Cerebellar nuclear complex (tissue), 1 donor: ENCODE measurements at regions not wholly inside any gene's neighbourhood (a gene's known extent, or its start where the extent isn't known, plus 50 kb on each side); places are given as distances from the start of the nearest gene placed in this dataset.

Experiments
- DNase-seq, 2 experiments: peaks; one replicate each; lab custom pipeline; 2025; lab: John Stamatoyannopoulos, UW

GRCh38 chr17:77266891-77267341 lies 126.1 kb downstream of the SEC14L1 start:
- no peak for DNase-seq

GRCh38 chr17:77269696-77270681 lies 129.2 kb downstream of the SEC14L1 start:
- no peak for DNase-seq

- no peak for DNase-seq
These were observed 130.6 kb downstream of the SEC14L1 start for GRCh38 chr17:77271411-77271810.

GRCh38 chr17:77273397-77274085 lies 132.8 kb downstream of the SEC14L1 start:
- DNase-seq = no peak

- no peak for DNase-seq
These were observed 133.5 kb downstream of the SEC14L1 start for GRCh38 chr17:77274096-77274845.

GRCh38 chr17:77279448-77280303 lies 138.9 kb downstream of the SEC14L1 start:
- no peak for DNase-seq

GRCh38 chr17:77280304-77281121 lies 139.7 kb downstream of the SEC14L1 start:
- no peak for DNase-seq

- DNase-seq = no peak
These were observed 140.5 kb downstream of the SEC14L1 start for GRCh38 chr17:77281122-77281903.

- no peak for DNase-seq
These were observed 141.2 kb downstream of the SEC14L1 start for GRCh38 chr17:77281904-77282367.

- no peak for DNase-seq
These were observed 142.1 kb downstream of the SEC14L1 start for GRCh38 chr17:77282524-77283515.

GRCh38 chr17:77284023-77284617 lies 143.4 kb downstream of the SEC14L1 start:
- DNase-seq = no peak

- no peak for DNase-seq
These were observed 145.0 kb downstream of the SEC14L1 start for GRCh38 chr17:77285594-77286390.

GRCh38 chr17:77286391-77286640 lies 145.5 kb downstream of the SEC14L1 start:
- no peak for DNase-seq

GRCh38 chr17:77286641-77287431 lies 146.1 kb downstream of the SEC14L1 start:
- DNase-seq = no peak

- DNase-seq = no peak
These were observed 146.8 kb downstream of the SEC14L1 start for GRCh38 chr17:77287432-77288068.

- no peak for DNase-seq
These were observed 147.4 kb downstream of the SEC14L1 start for GRCh38 chr17:77288115-77288619.
